HEK293 (cell line): ENCODE measurements at regions not wholly inside any gene's neighbourhood (a gene's known extent, or its start where the extent isn't known, plus 50 kb on each side); places are given as distances from the start of the nearest gene placed in this dataset.

Source experiments
- ZNF24 ChIP-seq: fragments of 450-650 bp; formaldehyde crosslinking; IDR thresholded peaks from 2 replicates; pipeline ENCODE4 v1.5.1; 2016; ENCODE audit warnings: missing biosample characterization, missing genetic modification characterization
- ZNF596 ChIP-seq: fragments of 450-650 bp; IDR thresholded peaks from 2 replicates; pipeline ENCODE4 v1.5.0; 2018; ENCODE audit warnings: missing biosample characterization, mild to moderate bottlenecking, missing genetic modification characterization, moderate library complexity

- TF ChIP-seq ZNF24 (tag by site-specific recombination), result no peak
- no peak for TF ChIP-seq ZNF596 (tag by site-specific recombination)
These were observed 71.4 kb upstream of the RASGRF1 start for GRCh38 chr15:79161837-79162508.
